IPS-NIHi7 (cell line): ENCODE measurements at regions not wholly inside any gene's neighbourhood (a gene's known extent, or its start where the extent isn't known, plus 50 kb on each side); places are given as distances from the start of the nearest gene placed in this dataset.
"Not testable (repeated sequence)": the region's sequence is repeated elsewhere in the genome, so short reads cannot be mapped to it uniquely, and the experiment has no call there.

Experiments used
- DNase-seq: peaks from one replicate; pipeline ENCODE4 v3.0.0; 2012; ENCODE audit warnings: mixed read lengths; ENCODE audit errors: extremely low spot score

- DNase-seq: no peak
These were observed 358.2 kb upstream of the NPVF start for GRCh38 chr7:25586513-25586912.

DNA sequence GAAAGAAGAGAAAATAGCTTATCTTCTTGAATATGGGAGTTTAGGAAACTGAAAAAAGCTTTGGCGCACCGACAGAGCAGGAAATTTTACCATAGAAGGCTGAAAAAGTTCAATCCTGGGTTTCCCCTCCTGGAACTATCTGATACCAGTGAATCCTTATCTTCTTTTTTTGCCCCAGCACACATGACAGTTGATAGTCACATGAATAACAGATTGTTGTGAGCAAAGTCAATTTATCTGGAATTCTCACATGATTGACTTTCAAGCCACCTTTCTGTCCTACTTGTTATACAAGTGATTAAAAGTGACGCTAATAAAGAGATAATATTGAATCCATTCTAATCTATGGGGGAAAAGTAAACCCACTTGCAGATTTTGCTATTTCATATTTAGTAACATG is 365.8 kb upstream of the NPVF start:
- DNase-seq: no peak

- DNase-seq: no peak
These were observed 366.4 kb upstream of the NPVF start for GRCh38 chr7:25594728-25595127.

- DNase-seq: no peak
These were observed 367.7 kb upstream of the NPVF start for GRCh38 chr7:25595996-25596395.

DNA sequence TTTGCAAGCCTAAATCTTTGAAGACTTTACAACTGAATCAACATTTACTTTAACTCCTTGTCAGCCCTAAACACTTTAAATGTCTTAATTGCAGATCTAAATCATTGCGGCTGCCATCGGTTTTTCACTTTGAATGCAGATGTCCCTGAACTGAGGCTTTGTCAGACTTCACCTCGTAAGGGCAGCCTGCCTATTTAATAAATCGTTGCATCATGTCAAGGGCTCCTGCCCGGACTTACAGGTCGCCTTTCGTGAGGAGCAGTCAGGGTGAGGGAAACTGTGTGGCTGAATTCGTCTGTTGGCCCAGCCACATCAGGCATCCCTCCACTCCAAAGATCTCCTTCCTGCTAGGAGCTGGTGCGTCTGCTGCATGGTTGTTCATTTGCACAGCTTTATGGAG is 368.2 kb upstream of the NPVF start:
- DNase-seq: no peak

GRCh38 chr7:25597946-25598345 is 369.7 kb upstream of the NPVF start:
- DNase-seq: no peak

DNA sequence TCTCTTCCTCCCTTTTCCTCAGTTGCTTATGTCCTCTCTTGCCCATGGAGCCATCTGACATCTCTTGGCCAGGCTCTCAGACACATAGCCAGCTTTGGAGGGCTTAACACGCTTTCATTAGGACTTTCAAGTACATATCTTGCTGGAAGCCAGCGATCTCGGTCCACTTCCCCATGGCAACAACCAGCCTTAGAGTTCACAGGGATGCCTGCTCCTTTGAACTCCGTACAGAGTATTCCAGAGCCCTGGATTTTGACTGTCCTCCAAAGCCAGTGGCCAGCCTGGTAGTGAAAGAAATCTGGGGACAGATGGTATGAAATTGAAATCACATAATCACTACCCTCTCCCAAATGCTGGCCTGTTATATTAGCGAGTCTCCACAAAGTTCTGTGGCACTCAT is 370.5 kb upstream of the NPVF start:
- DNase-seq: no peak

GRCh38 chr7:25600262-25600920 is 372.1 kb upstream of the NPVF start:
- no peak for DNase-seq

- not testable (repeated sequence) for DNase-seq
These were observed 374.6 kb upstream of the NPVF start for GRCh38 chr7:25602730-25603426.

DNA sequence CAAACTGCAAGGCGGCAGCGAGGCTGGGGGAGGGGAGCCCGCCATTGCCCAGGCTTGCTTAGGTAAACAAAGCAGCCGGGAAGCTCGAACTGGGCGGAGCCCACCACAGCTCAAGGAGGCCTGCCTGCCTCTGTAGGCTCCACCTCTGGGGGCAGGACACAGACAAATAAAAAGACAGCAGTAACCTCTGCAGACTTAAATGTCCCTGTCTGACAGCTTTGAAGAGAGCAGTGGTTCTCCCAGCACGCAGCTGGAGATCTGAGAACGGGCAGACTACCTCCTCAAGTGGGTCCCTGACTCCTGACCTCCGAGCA is 375.1 kb upstream of the NPVF start:
- not testable (repeated sequence) for DNase-seq

GRCh38 chr7:25611196-25611595 is 382.9 kb upstream of the NPVF start:
- no peak for DNase-seq

DNA sequence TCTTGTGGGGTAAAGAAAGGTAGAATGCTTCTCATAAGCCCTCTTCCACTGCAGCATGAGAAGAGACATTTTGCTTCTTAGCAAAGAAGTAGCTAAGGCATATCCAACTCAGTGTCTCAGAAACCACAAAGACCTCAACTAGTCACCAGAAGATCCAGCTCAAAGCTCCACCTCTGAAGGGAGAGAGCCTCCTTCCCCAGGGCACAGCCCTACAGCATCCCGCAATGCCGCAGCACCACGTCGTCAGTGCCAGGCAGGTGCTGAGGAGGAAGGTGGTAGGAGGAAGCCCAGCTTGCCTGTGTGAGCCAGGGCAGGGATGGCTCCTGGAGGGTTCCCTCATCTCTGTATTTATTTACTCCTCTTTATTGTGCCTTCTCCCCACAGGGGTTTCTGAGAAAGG is 385.6 kb upstream of the NPVF start:
- DNase-seq: no peak

- no peak for DNase-seq
These were observed 386.1 kb upstream of the NPVF start for GRCh38 chr7:25614415-25614814.

DNA sequence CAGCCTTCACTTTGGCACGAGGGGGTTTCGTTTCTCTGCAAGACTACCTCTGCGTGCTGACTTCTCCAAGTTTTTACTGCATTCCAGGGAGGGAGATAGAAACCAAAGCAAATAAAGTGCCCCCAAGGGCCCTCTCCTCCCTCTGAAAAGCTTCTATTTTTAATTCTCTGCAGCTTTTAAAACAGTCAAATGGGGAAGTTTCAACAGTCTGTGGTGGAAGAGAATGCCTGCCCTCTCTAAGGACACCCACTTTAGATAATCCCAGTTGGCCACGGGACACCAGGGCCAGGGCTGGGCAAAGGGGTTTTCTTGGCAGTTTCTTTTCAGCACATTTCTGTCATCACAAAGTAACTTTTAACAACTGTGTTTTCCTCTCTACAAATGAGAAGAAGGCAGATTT is 386.7 kb upstream of the NPVF start:
- DNase-seq: no peak

- no peak for DNase-seq
These were observed 387.3 kb upstream of the NPVF start for GRCh38 chr7:25615593-25615992.

DNA sequence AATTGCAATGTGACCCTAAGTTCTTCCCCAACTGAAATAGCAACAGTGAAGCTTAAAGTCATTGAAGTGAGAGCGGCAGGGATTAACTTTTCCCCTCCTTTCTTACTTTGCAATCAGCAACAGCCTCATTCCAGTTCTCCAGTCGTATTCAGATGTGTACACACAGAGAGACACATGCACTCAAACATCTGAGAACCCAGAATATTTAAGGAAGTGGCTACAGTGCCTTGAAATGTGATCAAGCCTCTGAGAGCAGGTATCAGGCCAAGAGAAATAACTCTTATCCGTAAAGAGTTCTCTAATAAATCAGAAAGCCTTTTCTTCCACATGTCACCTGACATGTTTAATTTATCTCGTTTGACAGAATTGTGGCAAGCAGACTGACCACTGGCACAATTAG is 388.9 kb upstream of the NPVF start:
- no peak for DNase-seq

DNA sequence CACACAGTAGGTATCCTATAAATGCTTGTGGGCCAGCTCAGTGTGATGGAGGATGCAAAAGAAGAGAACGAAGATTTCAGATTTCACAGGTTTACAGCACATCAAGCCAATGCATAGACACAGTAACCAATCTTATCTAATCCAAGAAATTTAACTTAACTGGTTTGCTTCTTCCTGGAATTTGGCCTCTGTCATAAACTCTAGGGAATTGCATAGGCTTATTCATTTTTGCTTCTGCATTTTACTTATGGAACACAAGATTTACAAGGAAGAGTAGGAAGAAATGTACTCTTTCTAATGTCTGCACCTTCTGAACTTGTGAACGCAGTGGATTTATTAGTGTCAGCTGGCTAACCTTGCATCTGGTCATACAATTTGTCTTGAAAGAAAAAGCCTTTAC is 389.4 kb upstream of the NPVF start:
- DNase-seq: no peak

DNA sequence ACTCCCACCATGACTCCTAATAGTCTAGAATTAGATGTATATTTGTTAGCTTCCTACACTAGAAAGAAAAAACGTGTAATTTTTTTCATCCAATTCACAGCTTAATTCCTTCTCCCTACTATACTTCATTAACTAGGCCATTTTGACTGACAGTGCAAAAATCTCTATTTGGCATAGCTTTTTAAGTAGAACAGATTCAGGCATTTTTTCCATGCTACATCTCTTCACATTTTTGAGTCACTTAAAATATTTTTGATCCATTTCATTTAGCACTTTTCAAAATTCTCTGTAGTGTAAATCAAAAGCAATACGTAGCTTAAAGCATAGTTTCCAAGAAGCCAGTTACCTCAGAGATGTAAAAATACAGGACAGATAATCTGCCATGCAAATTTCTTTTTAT is 391.1 kb upstream of the NPVF start:
- no peak for DNase-seq

DNA sequence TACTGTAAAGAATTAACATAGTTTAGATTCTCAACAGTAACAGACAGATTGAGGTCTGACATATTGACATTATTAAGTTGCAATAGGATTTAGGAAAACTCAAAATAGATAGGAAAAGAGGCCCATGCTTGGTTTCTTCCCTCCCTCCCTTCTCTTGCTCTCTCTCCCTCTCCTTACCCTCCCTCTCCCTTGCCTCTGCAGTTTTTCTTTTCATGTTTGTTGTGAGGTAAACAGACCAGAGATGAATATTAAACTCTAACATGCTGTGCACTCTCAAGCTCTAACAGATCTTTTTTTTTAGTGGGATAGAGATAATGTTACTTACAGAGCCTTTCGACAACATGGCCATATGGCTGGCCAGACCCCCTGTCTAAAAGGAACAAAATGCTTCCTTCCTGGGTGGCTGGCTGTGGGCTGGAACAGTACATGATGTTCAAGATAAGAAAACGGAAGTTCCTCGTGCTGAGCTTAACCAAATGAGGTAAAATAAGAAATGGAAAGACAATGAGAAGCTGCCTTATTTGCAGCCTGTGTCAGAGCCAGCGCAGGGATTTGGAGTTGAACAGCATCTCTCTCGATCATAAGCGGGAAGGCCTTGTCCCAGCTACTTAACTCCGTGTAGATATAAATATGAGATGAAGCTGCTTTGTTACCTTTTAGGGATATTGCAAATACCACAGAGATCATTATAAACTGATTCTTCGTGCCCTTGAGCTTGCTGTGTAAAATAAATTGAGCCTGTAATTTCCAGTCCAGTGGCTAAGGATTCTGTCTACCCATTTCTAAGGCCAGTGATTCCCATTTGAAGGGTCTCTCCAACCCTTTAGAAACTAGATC is 391.9 kb upstream of the NPVF start:
- DNase-seq: no peak

GRCh38 chr7:25621993-25622392 is 393.7 kb upstream of the NPVF start:
- DNase-seq: no peak

- DNase-seq: no peak
These were observed 394.4 kb upstream of the NPVF start for GRCh38 chr7:25622695-25623094.

GRCh38 chr7:25624051-25624450 is 395.8 kb upstream of the NPVF start:
- DNase-seq: no peak

DNA sequence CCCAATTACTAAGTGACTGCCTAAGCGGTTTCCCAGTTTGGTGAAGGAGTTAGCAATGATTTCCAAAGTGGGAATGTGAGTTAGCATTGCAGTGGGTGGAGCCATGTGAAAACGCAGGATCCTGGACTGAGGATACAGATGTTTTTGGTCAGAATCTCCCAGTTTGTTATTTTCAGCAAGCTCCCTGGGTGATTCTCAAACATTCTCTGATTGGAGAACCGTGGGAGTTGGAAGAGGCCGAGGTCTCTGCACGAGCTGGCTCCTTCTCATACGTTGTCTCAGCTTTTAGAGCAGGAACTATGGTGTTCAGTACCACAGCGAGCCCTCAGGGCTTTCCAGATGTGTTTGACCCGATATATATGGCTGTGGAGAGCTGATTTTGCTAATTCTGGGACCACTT is 396.5 kb upstream of the NPVF start:
- no peak for DNase-seq
